GM10248 (cell line): ENCODE measurements at regions not wholly inside any gene's neighbourhood (a gene's known extent, or its start where the extent isn't known, plus 50 kb on each side); places are given as distances from the start of the nearest gene placed in this dataset.

ENCODE experiments used
- CTCF ChIA-PET: fragments of 300-600 bp; sonication (Branson Sonifier 250); formaldehyde crosslinking; extraction: SDS; loops from one replicate; lab custom pipeline; 2021; ENCODE audit warnings: antibody characterized with exemption; lab: Yijun Ruan, JAX
- POLR2A ChIA-PET: fragments of 350-650 bp; sonication (Branson Sonifier 250); formaldehyde crosslinking; extraction: SDS; loops from one replicate; lab custom pipeline; 2020; ENCODE audit warnings: antibody characterized with exemption; lab: Yijun Ruan, JAX
- DNase-seq: peaks from one replicate; pipeline ENCODE4 v3.0.0; 2012; ENCODE audit errors: extremely low spot score
- CTCF ChIP-seq: IDR thresholded peaks from 2 replicates; pipeline ENCODE4 v1.5.1; 2012; ENCODE audit warnings: mild to moderate bottlenecking, low read depth; ENCODE audit errors: extremely low read depth, missing control alignments, control extremely low read depth

- POLR2A ChIA-PET: interaction anchor here (0.5 kb wide), 1 partner anchor 167 kb away, joined by 5 read pairs; no protein-coding TSS in a partner anchor
- peak; percentile 70 for DNase-seq
- CTCF ChIA-PET: interaction anchor here (0.8 to 2.0 kb wide), 3 partner anchors 10 to 106 kb away, joined by 3 to 7 read pairs (median 3); no protein-coding TSS in a partner anchor
- no peak for TF ChIP-seq CTCF
Measured at GRCh38 chr20:50285376-50286173, 94.9 kb downstream of the CEBPB start.

GRCh38 chr20:50286174-50286511, 95.5 kb downstream of the CEBPB start:
- CTCF ChIA-PET: interaction anchor here (0.8 kb wide), 1 partner anchor 106 kb away, joined by 3 read pairs; no protein-coding TSS in a partner anchor
- POLR2A ChIA-PET: no interaction called here
- DNase-seq: peak; percentile 42
- no peak for TF ChIP-seq CTCF

GRCh38 chr20:50286609-50287008, 96.0 kb downstream of the CEBPB start:
- peak; percentile 78 for DNase-seq
- no peak for TF ChIP-seq CTCF
- CTCF ChIA-PET: no interaction called here
- POLR2A ChIA-PET: no interaction called here

- ChIA-PET POLR2A (no interaction called here), CTCF (interaction anchor here (1.2 kb wide), 1 partner anchor 23 kb away, joined by 3 read pairs; no protein-coding TSS in a partner anchor)
- TF ChIP-seq CTCF: no peak
- no peak for DNase-seq
Measured at GRCh38 chr20:50287512-50287911, 96.9 kb downstream of the CEBPB start.

GRCh38 chr20:50288128-50288623, 97.5 kb downstream of the CEBPB start:
- no peak for TF ChIP-seq CTCF
- ChIA-PET CTCF (interaction anchor here (1.2 kb wide), 1 partner anchor 24 kb away, joined by 3 read pairs; no protein-coding TSS in a partner anchor), POLR2A (no interaction called here)
- DNase-seq: no peak

GRCh38 chr20:50289581-50289980, 99.0 kb downstream of the CEBPB start:
- TF ChIP-seq CTCF: no peak
- ChIA-PET CTCF (no interaction called here), POLR2A (no interaction called here)
- no peak for DNase-seq
